CD4-positive, alpha-beta memory T cell (primary cell): ENCODE measurements at regions not wholly inside any gene's neighbourhood (a gene's known extent, or its start where the extent isn't known, plus 50 kb on each side); places are given as distances from the start of the nearest gene placed in this dataset.

Experiments used
- CTCF ChIA-PET: fragments of 350-600 bp; sonication (Branson Sonifier 250); formaldehyde crosslinking; loops from one replicate; lab custom pipeline; 2021; ENCODE audit warnings: inconsistent platforms; ENCODE audit not compliant: partially characterized antibody; lab: Charles Lee
- POLR2A ChIA-PET: fragments of 350-600 bp; sonication (Branson Sonifier 250); formaldehyde crosslinking; loops from one replicate; lab custom pipeline; 2021; ENCODE audit not compliant: partially characterized antibody; lab: Charles Lee
- DNase-seq, 5 donors: peaks; one replicate each; pipeline versions ENCODE4 v3.0.0 to v3.0.0-alpha.2; 2020 to 2022; ENCODE audit warnings: mixed read lengths in 1 of 5
- H3K27ac ChIP-seq: one replicate; pipeline ENCODE4 v1.7.0; 2013; ENCODE audit warnings: low read depth, low read length
- H3K27me3 ChIP-seq: 2 replicates; pipeline ENCODE4 v1.7.0; 2013; ENCODE audit warnings: mild to moderate bottlenecking, low read length, moderate library complexity; ENCODE audit not compliant: insufficient read depth
- H3K36me3 ChIP-seq: 2 replicates; pipeline ENCODE4 v1.7.0; 2013; ENCODE audit warnings: mild to moderate bottlenecking, low read length, moderate library complexity; ENCODE audit not compliant: insufficient read depth
- H3K4me1 ChIP-seq: 2 replicates; pipeline ENCODE4 v1.7.0; 2013; ENCODE audit warnings: mild to moderate bottlenecking, low read length, moderate library complexity; ENCODE audit not compliant: insufficient read depth
- H3K4me3 ChIP-seq, 2 donors: one replicate each; pipeline ENCODE4 v1.7.0; 2013; ENCODE audit warnings: low read length in 2 of 2, mild to moderate bottlenecking in 1 of 2
- H3K9me3 ChIP-seq, 2 donors: one replicate each; pipeline ENCODE4 v1.7.0; 2013; ENCODE audit warnings: low read length in 2 of 2, control low read depth in 1 of 2; ENCODE audit not compliant: control insufficient read depth in 1 of 2
- H3K27ac Mint-ChIP-seq, 7 donors: one replicate each; pipeline ENCODE4 v1.8.0; 2020 to 2021; ENCODE audit warnings: mixed read lengths in 7 of 7, mild to moderate bottlenecking in 6 of 7, inconsistent platforms in 3 of 7, moderate library complexity in 3 of 7
- H3K27me3 Mint-ChIP-seq, 2 donors: one replicate each; pipeline ENCODE4 v1.8.0; 2020 to 2021; ENCODE audit warnings: mixed read lengths in 2 of 2
- H3K36me3 Mint-ChIP-seq, 2 donors: one replicate each; pipeline ENCODE4 v1.8.0; 2020 to 2021; ENCODE audit warnings: mixed read lengths in 2 of 2, inconsistent platforms in 1 of 2, mild to moderate bottlenecking in 1 of 2
- H3K4me1 Mint-ChIP-seq, 4 donors: one replicate each; pipeline ENCODE4 v1.8.0; 2020 to 2021; ENCODE audit warnings: mixed read lengths in 4 of 4, mild to moderate bottlenecking in 1 of 4
- H3K4me3 Mint-ChIP-seq, 8 donors: one replicate each; pipeline ENCODE4 v1.8.0; 2020 to 2021; ENCODE audit warnings: mixed read lengths in 8 of 8, mild to moderate bottlenecking in 7 of 8, moderate library complexity in 6 of 8, inconsistent platforms in 3 of 8
- H3K9me3 Mint-ChIP-seq, 8 donors: one replicate each; pipeline ENCODE4 v1.8.0; 2020 to 2021; ENCODE audit warnings: mixed read lengths in 8 of 8, mild to moderate bottlenecking in 5 of 8, inconsistent platforms in 3 of 8, moderate library complexity in 1 of 8
- intact Hi-C: fragments of 100-400 bp; cut with micrococcal nuclease; formaldehyde crosslinking; loops from one replicate; pipeline ENCODE4 v1.15.1; 2023

- H3K27ac Mint-ChIP-seq, result no peak overlapping the region
Observed at GRCh38 chr3:176293276-176293675, 904.0 kb downstream of the TBL1XR1 start.

GRCh38 chr3:176286476-176287085, 910.7 kb downstream of the TBL1XR1 start:
- H3K4me3 Mint-ChIP-seq, result no peak overlapping the region
- POLR2A ChIA-PET, result no interaction called here
- CTCF ChIA-PET, result no interaction called here

More at GRCh38 chr3:176293276-176293675, 904.0 kb downstream of the TBL1XR1 start:
- Mint-ChIP-seq H3K4me3 (no peak overlapping the region), H3K36me3 (no peaks in the 10 kb centered on the region), H3K9me3 (peaks cover 0 to 15% (median 6%) of the 10 kb centered on the region in 8 donors), H3K4me1 (no peaks in the 10 kb centered on the region), H3K27me3 (no peaks in the 10 kb centered on the region)
- Histone ChIP-seq H3K27me3 (no peaks in the 10 kb centered on the region), H3K36me3 (no peaks in the 10 kb centered on the region), H3K4me3 (no peak overlapping the region), H3K9me3 (no peaks in the 10 kb centered on the region), H3K4me1 (no peaks in the 10 kb centered on the region), H3K27ac (no peak overlapping the region)
- DNase-seq, result no peak
- ChIA-PET CTCF (no interaction called here), POLR2A (no interaction called here)
- intact Hi-C loops, result no loop called here

GRCh38 chr3:176275538-176275937, 921.7 kb downstream of the TBL1XR1 start:
- no peaks in the 10 kb centered on the region for H3K4me1 Mint-ChIP-seq
- Histone ChIP-seq H3K4me3 (no peak overlapping the region), H3K9me3 (no peaks in the 10 kb centered on the region), H3K27ac (no peak overlapping the region), H3K36me3 (no peaks in the 10 kb centered on the region), H3K27me3 (no peaks in the 10 kb centered on the region), H3K4me1 (no peaks in the 10 kb centered on the region)
- DNase-seq, result no peak
- no peaks in the 10 kb centered on the region for H3K27me3 Mint-ChIP-seq
- H3K27ac Mint-ChIP-seq, result peak overlapping the region in 1 of 7 donors; percentile 57
- peaks cover 0 to 5% (median 1%) of the 10 kb centered on the region in 8 donors for H3K9me3 Mint-ChIP-seq
- no peak overlapping the region for H3K4me3 Mint-ChIP-seq
- ChIA-PET CTCF (no interaction called here), POLR2A (interaction anchor here (0.6 kb wide), 1 partner anchor 610 kb away, joined by 3 read pairs; no protein-coding TSS in a partner anchor)
- intact Hi-C loops, result no loop called here
- no peaks in the 10 kb centered on the region for H3K36me3 Mint-ChIP-seq

More at GRCh38 chr3:176286476-176287085, 910.7 kb downstream of the TBL1XR1 start:
- Histone ChIP-seq H3K36me3 (no peaks in the 10 kb centered on the region), H3K4me1 (no peaks in the 10 kb centered on the region), H3K27me3 (no peaks in the 10 kb centered on the region), H3K4me3 (no peak overlapping the region), H3K27ac (no peak overlapping the region), H3K9me3 (no peaks in the 10 kb centered on the region)
- intact Hi-C loops, result no loop called here
- H3K9me3 Mint-ChIP-seq, result peaks cover 0 to 5% (median under 1%) of the 10 kb centered on the region in 8 donors
- no peaks in the 10 kb centered on the region for H3K4me1 Mint-ChIP-seq
- H3K27ac Mint-ChIP-seq, result no peak overlapping the region
- H3K36me3 Mint-ChIP-seq, result no peaks in the 10 kb centered on the region
- H3K27me3 Mint-ChIP-seq, result no peaks in the 10 kb centered on the region
- DNase-seq, result no peak

GRCh38 chr3:176275113-176275512, 922.2 kb downstream of the TBL1XR1 start:
- Histone ChIP-seq H3K27me3 (no peaks in the 10 kb centered on the region), H3K4me1 (no peaks in the 10 kb centered on the region), H3K9me3 (no peaks in the 10 kb centered on the region), H3K36me3 (no peaks in the 10 kb centered on the region), H3K27ac (no peak overlapping the region), H3K4me3 (no peak overlapping the region)
- no peaks in the 10 kb centered on the region for H3K36me3 Mint-ChIP-seq
- no peaks in the 10 kb centered on the region for H3K27me3 Mint-ChIP-seq
- peak overlapping the region in 1 of 7 donors; percentile 57 for H3K27ac Mint-ChIP-seq
- no peaks in the 10 kb centered on the region for H3K4me1 Mint-ChIP-seq
- POLR2A ChIA-PET, result interaction anchor here (0.6 kb wide), 1 partner anchor 610 kb away, joined by 3 read pairs; no protein-coding TSS in a partner anchor
- H3K9me3 Mint-ChIP-seq, result peaks cover 0 to 10% (median 3%) of the 10 kb centered on the region in 8 donors
- no peak overlapping the region for H3K4me3 Mint-ChIP-seq
- CTCF ChIA-PET, result no interaction called here
- intact Hi-C loops, result no loop called here
- no peak for DNase-seq

- POLR2A ChIA-PET, result no interaction called here
- Mint-ChIP-seq H3K27me3 (no peaks in the 10 kb centered on the region), H3K4me1 (no peaks in the 10 kb centered on the region), H3K4me3 (no peak overlapping the region), H3K27ac (no peak overlapping the region), H3K36me3 (no peaks in the 10 kb centered on the region), H3K9me3 (peaks cover under 1 to 12% (median 4%) of the 10 kb centered on the region in 8 donors)
- H3K4me1 ChIP-seq, result no peaks in the 10 kb centered on the region
- CTCF ChIA-PET, result no interaction called here
- intact Hi-C loops, result no loop called here
- no peak overlapping the region for H3K4me3 ChIP-seq
- no peak overlapping the region for H3K27ac ChIP-seq
- DNase-seq, result no peak
- H3K36me3 ChIP-seq, result no peaks in the 10 kb centered on the region
- H3K9me3 ChIP-seq, result no peaks in the 10 kb centered on the region
- H3K27me3 ChIP-seq, result no peaks in the 10 kb centered on the region
Observed at GRCh38 chr3:176274161-176274560, 923.1 kb downstream of the TBL1XR1 start.

- Mint-ChIP-seq H3K27me3 (no peaks in the 10 kb centered on the region), H3K9me3 (peaks cover 1 to 22% (median 13%) of the 10 kb centered on the region in 8 donors), H3K36me3 (peaks cover 0 to 3% of the 10 kb centered on the region in 2 donors), H3K4me1 (no peaks in the 10 kb centered on the region), H3K4me3 (no peak overlapping the region), H3K27ac (no peak overlapping the region)
- Histone ChIP-seq H3K36me3 (no peaks in the 10 kb centered on the region), H3K9me3 (peaks cover 0 to under 1% of the 10 kb centered on the region in 2 donors), H3K4me1 (no peaks in the 10 kb centered on the region), H3K4me3 (no peak overlapping the region), H3K27me3 (no peaks in the 10 kb centered on the region), H3K27ac (no peak overlapping the region)
- intact Hi-C loops, result no loop called here
- DNase-seq, result no peak
- ChIA-PET CTCF (no interaction called here), POLR2A (no interaction called here)
Observed at GRCh38 chr3:176262071-176262470, 935.2 kb downstream of the TBL1XR1 start.

- Histone ChIP-seq H3K36me3 (no peaks in the 10 kb centered on the region), H3K4me3 (no peak overlapping the region), H3K27ac (no peak overlapping the region), H3K9me3 (no peaks in the 10 kb centered on the region), H3K27me3 (no peaks in the 10 kb centered on the region), H3K4me1 (no peaks in the 10 kb centered on the region)
- no peak overlapping the region for H3K4me3 Mint-ChIP-seq
- H3K9me3 Mint-ChIP-seq, result peaks cover 0 to 7% (median 1%) of the 10 kb centered on the region in 8 donors
- ChIA-PET CTCF (no interaction called here), POLR2A (no interaction called here)
- no peak for DNase-seq
- no peak overlapping the region for H3K27ac Mint-ChIP-seq
- H3K36me3 Mint-ChIP-seq, result no peaks in the 10 kb centered on the region
- no peaks in the 10 kb centered on the region for H3K27me3 Mint-ChIP-seq
- H3K4me1 Mint-ChIP-seq, result no peaks in the 10 kb centered on the region
- intact Hi-C loops, result no loop called here
Observed at GRCh38 chr3:176247191-176247590, 950.1 kb downstream of the TBL1XR1 start.
